Activated T-cell treated with anti-CD3 and anti-CD28 coated beads, Interleukin-2, amount 50 U/mL, for 48 hours (primary cell): ENCODE measurements at regions not wholly inside any gene's neighbourhood (a gene's known extent, or its start where the extent isn't known, plus 50 kb on each side); places are given as distances from the start of the nearest gene placed in this dataset.
"Not testable (repeated sequence)": the region's sequence is repeated elsewhere in the genome, so short reads cannot be mapped to it uniquely, and the experiment has no call there.

Experiments
- DNase-seq, 2 experiments: peaks; one replicate each; pipeline ENCODE4 v3.0.0-alpha.2; 2020

- DNase-seq = no peak
Observed at GRCh38 chr2:49664827-49665226, 510.5 kb upstream of the FSHR start.

DNA sequence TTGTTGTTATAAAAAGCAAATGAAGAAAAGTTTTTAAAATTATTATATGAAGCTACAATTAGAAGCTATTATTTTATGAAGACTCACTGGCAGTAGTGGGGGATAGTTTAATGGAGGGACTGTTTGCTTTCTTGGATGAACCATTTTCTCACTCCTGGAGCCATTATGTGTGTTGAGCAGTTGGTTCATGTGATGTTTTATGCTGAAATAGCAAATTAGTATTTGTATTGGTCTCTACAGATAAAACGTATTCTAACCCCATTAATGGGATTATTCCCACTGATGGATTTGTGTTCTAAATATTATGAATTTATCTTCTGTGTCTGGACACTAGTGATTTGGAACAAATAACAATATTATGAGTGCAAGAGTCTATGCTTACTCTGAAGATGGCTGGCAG is 507.5 kb upstream of the FSHR start:
- no peak for DNase-seq

GRCh38 chr2:49656853-49657252 is 502.5 kb upstream of the FSHR start:
- no peak for DNase-seq

DNA sequence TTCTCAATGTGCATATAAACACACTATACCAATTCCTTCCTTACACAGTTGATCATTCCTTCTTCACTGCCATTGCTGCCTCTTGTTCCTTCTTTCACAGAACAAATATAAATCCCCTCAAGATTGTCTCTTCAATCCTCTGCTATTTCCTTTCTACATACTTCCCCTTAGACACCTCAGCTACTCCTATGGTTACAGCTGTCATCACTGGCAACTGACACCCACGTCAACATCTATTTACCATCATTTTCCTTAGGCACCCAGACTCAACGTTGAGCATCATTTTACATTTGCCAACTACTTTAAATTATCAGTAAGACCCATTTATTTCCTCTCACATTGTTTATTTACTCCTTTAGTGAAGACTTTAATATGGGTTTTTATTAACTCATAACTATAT is 488.8 kb upstream of the FSHR start:
- DNase-seq = no peak

- no peak for DNase-seq
Observed at GRCh38 chr2:49640630-49641029, 486.3 kb upstream of the FSHR start.

- no peak for DNase-seq
Observed at GRCh38 chr2:49621016-49621415, 466.7 kb upstream of the FSHR start.

GRCh38 chr2:49619804-49620203 is 465.5 kb upstream of the FSHR start:
- DNase-seq = no peak

GRCh38 chr2:49618491-49618890 is 464.2 kb upstream of the FSHR start:
- no peak for DNase-seq

GRCh38 chr2:49616800-49617199 is 462.5 kb upstream of the FSHR start:
- DNase-seq = no peak

DNA sequence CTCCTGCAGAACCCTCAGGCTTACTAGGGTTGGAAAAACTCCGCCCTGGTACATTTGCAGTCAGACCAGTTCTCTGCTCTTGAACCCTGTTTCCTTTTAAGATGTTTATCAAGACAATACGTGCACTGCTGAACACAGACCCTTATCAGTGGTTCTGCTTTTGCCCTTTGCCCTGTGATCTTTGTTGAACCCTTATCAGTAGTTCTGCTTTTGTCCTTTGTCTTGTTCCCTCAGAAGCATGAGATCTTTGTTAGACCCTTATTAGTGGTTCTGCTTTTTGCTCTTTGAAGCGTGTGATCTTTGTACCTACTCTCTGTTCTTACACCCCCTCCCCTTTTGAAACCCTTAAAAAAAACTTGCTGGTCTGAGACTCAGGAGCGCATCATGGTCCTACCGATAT is 457.5 kb upstream of the FSHR start:
- not testable (repeated sequence) for DNase-seq

DNA sequence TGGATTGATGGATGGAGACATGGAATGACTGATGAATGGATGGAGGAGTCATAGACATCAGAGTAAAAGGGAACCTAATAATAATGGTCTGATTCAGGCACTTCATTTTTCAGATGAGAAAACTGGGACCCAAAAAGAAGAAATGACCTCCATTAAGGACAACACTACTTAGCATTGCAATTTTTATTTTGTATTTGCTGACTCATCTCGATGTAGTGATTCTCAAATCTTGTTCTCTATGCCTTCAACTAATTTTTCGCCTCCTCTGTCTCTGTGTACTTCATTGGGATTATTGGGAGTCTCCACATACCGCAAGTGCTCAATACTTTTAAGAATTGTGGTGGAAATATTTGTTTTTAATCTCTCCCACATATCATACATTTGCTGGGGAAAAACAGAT is 446.2 kb upstream of the FSHR start:
- no peak for DNase-seq

DNA sequence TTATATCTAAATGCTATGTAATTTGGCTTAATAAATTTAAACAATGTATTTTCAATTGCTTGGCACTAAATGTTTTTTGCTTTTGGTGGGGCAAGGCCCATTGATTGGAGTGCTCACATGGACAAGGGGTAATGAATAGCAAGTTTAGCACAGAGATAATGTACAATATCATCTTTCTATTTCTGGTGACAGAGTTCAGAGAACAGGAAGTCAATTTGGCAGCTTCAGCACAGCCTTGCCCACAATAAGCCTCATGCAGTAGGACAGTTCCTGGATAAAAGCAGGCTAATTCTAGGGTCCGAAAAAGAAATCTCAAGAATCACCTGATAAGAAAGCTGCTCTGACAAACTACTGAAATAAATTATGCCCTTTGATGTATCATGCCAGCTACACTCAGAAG is 443.9 kb upstream of the FSHR start:
- DNase-seq = no peak

GRCh38 chr2:49585921-49586320 is 431.6 kb upstream of the FSHR start:
- no peak for DNase-seq

DNA sequence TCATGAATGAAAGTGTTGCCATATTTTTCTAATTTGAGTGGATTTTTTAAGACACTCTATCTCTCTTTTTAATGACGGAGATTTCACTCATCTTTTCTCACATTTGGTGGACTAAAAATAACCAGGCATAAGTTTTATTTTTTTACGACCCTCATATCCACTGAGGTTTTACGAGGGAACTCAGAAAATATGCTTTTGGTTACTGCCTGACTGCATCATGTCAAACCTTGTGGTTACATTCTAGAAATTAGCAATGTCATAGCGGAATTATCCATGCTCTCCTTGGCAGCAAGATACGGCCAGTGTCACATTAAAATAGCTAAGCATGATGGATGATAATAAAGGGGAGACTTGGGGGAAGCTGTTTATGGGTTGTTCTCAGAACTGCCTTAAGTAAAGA is 428.6 kb upstream of the FSHR start:
- DNase-seq = no peak

DNA sequence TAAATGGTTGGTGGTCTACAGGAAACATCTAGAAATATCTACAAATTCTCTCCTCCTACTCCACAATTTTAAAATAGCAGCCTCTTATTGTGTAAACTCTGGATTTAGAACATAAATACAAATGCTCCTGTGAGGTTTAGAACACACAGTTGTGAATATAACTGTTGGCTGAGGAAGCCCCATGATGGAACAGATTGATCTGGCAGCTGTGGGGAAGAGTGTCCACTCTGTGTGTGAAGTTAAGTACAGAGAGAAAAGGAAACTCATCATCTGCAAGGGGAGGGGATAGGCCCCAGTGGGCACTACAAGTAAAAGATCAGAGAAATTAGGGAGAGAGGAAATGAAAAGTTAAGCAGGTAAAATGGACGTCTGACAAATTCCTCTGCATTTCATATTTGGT is 422.7 kb upstream of the FSHR start:
- no peak for DNase-seq

DNA sequence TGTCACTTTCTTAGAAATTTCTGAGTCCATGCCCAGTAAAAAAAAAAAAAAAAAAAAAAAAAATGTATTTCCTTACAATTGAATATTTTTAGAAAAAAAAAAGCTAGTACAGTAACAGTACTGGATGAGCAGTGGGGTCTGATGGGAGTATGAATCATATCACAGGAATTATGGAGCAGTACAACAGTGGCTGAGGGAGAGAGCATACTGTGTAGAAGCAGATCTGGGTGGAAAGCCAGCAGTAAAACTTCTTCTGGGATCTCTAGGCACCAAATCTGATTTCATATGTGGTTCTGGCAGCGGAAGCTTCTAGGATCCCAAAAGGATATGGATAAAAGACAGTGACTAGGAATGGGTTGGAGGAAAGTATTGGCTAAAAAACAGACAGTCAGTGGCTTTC is 414.9 kb upstream of the FSHR start:
- no peak for DNase-seq

GRCh38 chr2:49567811-49568600 is 413.7 kb upstream of the FSHR start:
- DNase-seq = no peak

GRCh38 chr2:49567021-49567420 is 412.7 kb upstream of the FSHR start:
- no peak for DNase-seq

DNA sequence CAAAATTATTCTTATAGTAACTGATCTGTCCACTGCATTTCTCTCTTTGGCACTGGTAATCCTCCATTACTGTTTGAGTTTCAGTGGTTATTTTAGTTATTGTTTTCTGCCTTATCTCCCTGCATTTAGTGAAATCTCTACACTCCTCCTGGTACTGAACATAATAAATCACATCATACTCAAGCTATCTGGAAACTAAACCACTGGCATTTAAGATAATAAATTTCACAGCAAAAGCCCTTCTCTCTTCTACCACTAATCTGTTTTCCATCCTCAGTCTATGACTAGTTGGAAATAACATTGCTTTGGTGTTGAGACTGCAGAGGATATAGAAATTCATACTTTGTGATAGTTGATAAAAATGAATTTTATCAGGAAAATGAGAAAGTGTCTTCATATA is 399.3 kb upstream of the FSHR start:
- DNase-seq = no peak

DNA sequence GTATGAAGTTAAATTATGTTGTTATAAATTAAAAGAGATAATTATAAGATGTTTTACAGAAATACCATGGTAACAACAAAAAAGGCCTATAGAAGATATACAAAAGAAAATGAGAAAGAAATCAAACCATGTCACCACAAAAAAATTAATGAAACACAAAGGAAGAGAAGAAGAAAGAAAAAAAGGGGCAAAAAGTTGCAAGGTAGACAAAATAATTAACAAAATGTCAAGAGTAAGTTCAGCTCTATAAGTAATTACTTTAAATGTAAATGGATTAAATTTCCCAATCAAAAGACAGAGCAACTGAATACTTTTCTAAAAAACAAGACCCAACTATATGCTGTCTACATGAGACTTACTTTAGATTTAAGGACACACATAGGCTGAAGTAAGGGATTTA is 378.4 kb upstream of the FSHR start:
- no peak for DNase-seq

GRCh38 chr2:49515996-49516782 is 361.9 kb upstream of the FSHR start:
- DNase-seq = no peak

GRCh38 chr2:49514201-49514600 is 359.9 kb upstream of the FSHR start:
- DNase-seq = no peak

DNA sequence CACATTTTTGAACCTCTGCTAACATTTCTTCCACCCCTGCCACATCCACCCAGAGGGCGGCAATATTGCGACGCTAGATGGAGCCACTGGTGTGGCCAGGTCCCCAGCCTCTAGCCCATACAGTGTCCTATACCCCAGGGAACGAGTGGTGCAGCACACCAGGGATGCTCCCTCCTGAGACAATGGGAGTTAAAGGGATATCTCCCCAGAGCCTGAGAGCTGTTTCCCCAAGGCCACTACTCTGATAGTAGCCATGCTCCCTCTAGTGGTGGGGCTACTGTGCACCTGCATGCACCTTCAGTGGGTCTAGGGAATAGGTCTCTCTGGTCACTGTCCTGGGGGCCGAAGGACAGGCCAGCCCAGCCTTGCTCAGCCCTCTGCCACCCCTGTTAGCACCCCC is 336.4 kb upstream of the FSHR start:
- DNase-seq = peak; percentile 16 to 20

DNA sequence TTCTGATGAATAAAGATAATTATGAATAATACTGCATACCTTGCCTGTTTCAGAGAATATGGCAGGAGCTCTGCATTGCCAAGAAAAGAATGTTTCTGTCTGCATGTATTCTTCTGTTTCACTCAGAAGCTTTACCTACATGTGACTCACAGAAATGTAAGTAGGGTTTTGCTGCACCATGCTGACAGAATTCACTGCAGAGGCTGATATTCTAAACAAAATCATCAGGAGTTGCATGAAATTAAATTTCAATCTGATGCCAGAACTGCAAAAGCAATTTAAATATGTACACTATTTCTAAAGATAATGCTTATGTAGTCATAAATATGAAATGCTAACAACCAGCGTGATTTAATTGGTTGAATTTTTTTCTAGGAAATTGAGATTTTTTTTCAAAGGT is 332.8 kb upstream of the FSHR start:
- no peak for DNase-seq

DNA sequence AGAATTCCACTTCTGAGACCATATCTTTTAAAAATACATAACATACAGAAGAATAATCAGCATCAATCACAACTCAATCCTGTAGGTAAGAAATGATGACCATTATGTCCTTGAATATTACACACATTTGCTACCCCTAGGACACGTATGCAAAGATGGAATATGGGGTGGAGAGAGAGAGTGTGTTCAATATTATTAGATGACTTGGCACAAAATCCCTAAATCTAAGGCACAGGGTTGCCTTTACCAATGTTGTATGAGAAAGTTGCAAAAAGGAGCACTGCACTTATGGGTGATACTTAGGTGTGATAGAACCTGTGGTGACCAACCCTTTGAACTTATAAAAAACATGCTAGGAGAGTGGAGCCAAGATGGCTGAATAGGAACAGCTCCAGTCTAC is 326.2 kb upstream of the FSHR start:
- no peak for DNase-seq
